ENCODE measurements at regions not wholly inside any gene's neighbourhood (a gene's known extent, or its start where the extent isn't known, plus 50 kb on each side); places are given as distances from the start of the nearest gene placed in this dataset.

GRCh38 chrX:9352694-9353411, 112.0 kb upstream of the TBL1X start:
- Histone ChIP-seq H3K9ac (ENCODE audit: low read length) (peak overlapping the region; percentile 41), H3K4me2 (replicated peaks; ENCODE audit: low read depth, low read length, poor library complexity, severe bottlenecking) (peak overlapping the region; percentile 72), H2AFZ (ENCODE audit: insufficient read depth, low read depth, low read length, poor library complexity, severe bottlenecking) (peak overlapping the region; percentile 9), H3K9me3 (ENCODE audit: control extremely low read depth in 1 of 3, control insufficient read depth in 2 of 3, insufficient read depth in 1 of 3, low read length in 2 of 3) (no peaks in the 10 kb centered on the region), H3K79me2 (ENCODE audit: control insufficient read depth, insufficient read depth, low read length) (no peaks in the 10 kb centered on the region), H4K20me1 (ENCODE audit: control insufficient read depth, insufficient read depth, low read length, poor library complexity, severe bottlenecking) (no peaks in the 10 kb centered on the region), H3K27me3 (replicated peaks in 1 of 4; ENCODE audit: control extremely low read depth in 1 of 4, control insufficient read depth in 3 of 4, insufficient read depth in 4 of 4, low read length in 3 of 4) (no peaks in the 10 kb centered on the region), H3K36me3 (replicated peaks in 1 of 2; ENCODE audit: control extremely low read depth in 1 of 2, control insufficient read depth in 1 of 2, extremely low read depth in 1 of 2, insufficient read depth in 2 of 2, low read length in 1 of 2) (no peaks in the 10 kb centered on the region), H3K27ac (ENCODE audit: low read length in 2 of 2) (peak overlapping the region; percentile 12 to 21), H3K4me3 (ENCODE audit: control extremely low read depth in 1 of 5, extremely low read depth in 1 of 5, insufficient read depth in 1 of 5, low read depth in 2 of 5, low read length in 4 of 5) (peak overlapping the region in 4 of 5 experiments; percentile 30 to 55 (median 36)), H3K4me1 (ENCODE audit: control insufficient read depth in 2 of 2, insufficient read depth in 2 of 2, low read length in 2 of 2) (peaks cover 15 to 22% of the 10 kb centered on the region in 2 donors)
- Mint-ChIP-seq H3K27ac (peak overlapping the region; percentile 83), H3K4me1 (peaks cover 24% of the 10 kb centered on the region), H3K27me3 (no peaks in the 10 kb centered on the region), H3K4me3 (peak overlapping the region; percentile 81), H3K9me3 (ENCODE audit: insufficient read depth) (no peaks in the 10 kb centered on the region)
- TF ChIP-seq EZH2 (IDR thresholded peaks at IDR 0.05; ENCODE audit: borderline replicate concordance, insufficient read depth, low read depth, low read length, poor library complexity, severe bottlenecking), result no peak
- TF ChIP-seq CTCF (IDR thresholded peaks at IDR 0.05), result no peak
- ChIA-PET CTCF (interaction anchor here (1.0 to 1.3 kb wide), 3 partner anchors 11 to 381 kb away, joined by 3 to 4 read pairs (median 3); no protein-coding TSS in a partner anchor), POLR2A (no interaction called here)
- WGBS (ENCODE audit: insufficient coverage), result 0% methylated on average over 5 of the region's 15 CpGs
- DNase-seq, result peak; percentile 46
- peak; percentile 57 for ATAC-seq (ENCODE audit: low read depth)
- intact Hi-C loops (cut with micrococcal nuclease), result loop anchor here (1.0 kb wide), 1 partner anchor 12 kb away; no protein-coding TSS in a partner anchor

GRCh38 chrX:9354918-9355317, 109.9 kb upstream of the TBL1X start:
- no peaks in the 10 kb centered on the region for H3K9me3 Mint-ChIP-seq (ENCODE audit: insufficient read depth)
- Histone ChIP-seq H3K4me1 (ENCODE audit: control insufficient read depth in 2 of 2, insufficient read depth in 2 of 2, low read length in 2 of 2) (peaks cover 15 to 22% of the 10 kb centered on the region in 2 donors), H3K27ac (ENCODE audit: low read length in 2 of 2) (no peak overlapping the region), H3K9ac (ENCODE audit: low read length) (no peak overlapping the region), H3K4me3 (ENCODE audit: control extremely low read depth in 1 of 5, extremely low read depth in 1 of 5, insufficient read depth in 1 of 5, low read depth in 2 of 5, low read length in 4 of 5) (no peak overlapping the region), H2AFZ (ENCODE audit: insufficient read depth, low read depth, low read length, poor library complexity, severe bottlenecking) (no peak overlapping the region), H3K36me3 (replicated peaks in 1 of 2; ENCODE audit: control extremely low read depth in 1 of 2, control insufficient read depth in 1 of 2, extremely low read depth in 1 of 2, insufficient read depth in 2 of 2, low read length in 1 of 2) (no peaks in the 10 kb centered on the region), H3K4me2 (replicated peaks; ENCODE audit: low read depth, low read length, poor library complexity, severe bottlenecking) (no peak overlapping the region), H3K79me2 (ENCODE audit: control insufficient read depth, insufficient read depth, low read length) (no peaks in the 10 kb centered on the region), H3K9me3 (ENCODE audit: control extremely low read depth in 1 of 3, control insufficient read depth in 2 of 3, insufficient read depth in 1 of 3, low read length in 2 of 3) (no peaks in the 10 kb centered on the region), H3K27me3 (replicated peaks in 1 of 4; ENCODE audit: control extremely low read depth in 1 of 4, control insufficient read depth in 3 of 4, insufficient read depth in 4 of 4, low read length in 3 of 4) (no peaks in the 10 kb centered on the region), H4K20me1 (ENCODE audit: control insufficient read depth, insufficient read depth, low read length, poor library complexity, severe bottlenecking) (no peaks in the 10 kb centered on the region)
- no peak overlapping the region for H3K4me3 Mint-ChIP-seq
- no peaks in the 10 kb centered on the region for H3K27me3 Mint-ChIP-seq
- H3K4me1 Mint-ChIP-seq, result peaks cover 24% of the 10 kb centered on the region
- ChIA-PET POLR2A (no interaction called here), CTCF (no interaction called here)
- no peak for ATAC-seq (ENCODE audit: low read depth)
- H3K27ac Mint-ChIP-seq, result no peak overlapping the region
- TF ChIP-seq CTCF (IDR thresholded peaks at IDR 0.05), result no peak
- no peak for TF ChIP-seq EZH2 (IDR thresholded peaks at IDR 0.05; ENCODE audit: borderline replicate concordance, insufficient read depth, low read depth, low read length, poor library complexity, severe bottlenecking)
- intact Hi-C loops (cut with micrococcal nuclease), result no loop called here
- DNase-seq, result no peak
- 93% methylated on average over 3 of the region's 9 CpGs for WGBS (ENCODE audit: insufficient coverage)

All from B cell (primary cell).